Duodenal mucosa (tissue), 2 donors: ENCODE measurements at regions not wholly inside any gene's neighbourhood (a gene's known extent, or its start where the extent isn't known, plus 50 kb on each side); places are given as distances from the start of the nearest gene placed in this dataset.
A peak's percentile ranks its signal among the peaks of the same experiment; 100 is the strongest.

Source experiments
- H3K27ac ChIP-seq: one replicate; pipeline ENCODE4 v1.7.0; 2013; ENCODE audit warnings: low read depth, low read length
- H3K27me3 ChIP-seq, 2 donors: one replicate each; pipeline ENCODE4 v1.7.0; 2013; ENCODE audit warnings: low read length in 2 of 2, control low read depth in 1 of 2; ENCODE audit not compliant: insufficient read depth in 2 of 2, control insufficient read depth in 1 of 2
- H3K36me3 ChIP-seq, 2 donors: one replicate each; pipeline ENCODE4 v1.7.0; 2013; ENCODE audit warnings: low read length in 2 of 2, control low read depth in 1 of 2; ENCODE audit not compliant: insufficient read depth in 2 of 2, control insufficient read depth in 1 of 2
- H3K4me1 ChIP-seq, 2 donors: one replicate each; pipeline ENCODE4 v1.7.0; 2013; ENCODE audit warnings: low read length in 2 of 2, control low read depth in 1 of 2; ENCODE audit not compliant: insufficient read depth in 2 of 2, control insufficient read depth in 1 of 2
- H3K4me3 ChIP-seq, 2 donors: one replicate each; pipeline ENCODE4 v1.7.0; 2013; ENCODE audit warnings: low read length in 2 of 2, low read depth in 1 of 2
- H3K9ac ChIP-seq, 2 donors: one replicate each; pipeline ENCODE4 v1.7.0; 2013; ENCODE audit warnings: low read length in 2 of 2, low read depth in 1 of 2
- H3K9me3 ChIP-seq, 2 donors: one replicate each; pipeline ENCODE4 v1.7.0; 2013; ENCODE audit warnings: low read length in 2 of 2, control low read depth in 1 of 2; ENCODE audit not compliant: control insufficient read depth in 1 of 2

DNA sequence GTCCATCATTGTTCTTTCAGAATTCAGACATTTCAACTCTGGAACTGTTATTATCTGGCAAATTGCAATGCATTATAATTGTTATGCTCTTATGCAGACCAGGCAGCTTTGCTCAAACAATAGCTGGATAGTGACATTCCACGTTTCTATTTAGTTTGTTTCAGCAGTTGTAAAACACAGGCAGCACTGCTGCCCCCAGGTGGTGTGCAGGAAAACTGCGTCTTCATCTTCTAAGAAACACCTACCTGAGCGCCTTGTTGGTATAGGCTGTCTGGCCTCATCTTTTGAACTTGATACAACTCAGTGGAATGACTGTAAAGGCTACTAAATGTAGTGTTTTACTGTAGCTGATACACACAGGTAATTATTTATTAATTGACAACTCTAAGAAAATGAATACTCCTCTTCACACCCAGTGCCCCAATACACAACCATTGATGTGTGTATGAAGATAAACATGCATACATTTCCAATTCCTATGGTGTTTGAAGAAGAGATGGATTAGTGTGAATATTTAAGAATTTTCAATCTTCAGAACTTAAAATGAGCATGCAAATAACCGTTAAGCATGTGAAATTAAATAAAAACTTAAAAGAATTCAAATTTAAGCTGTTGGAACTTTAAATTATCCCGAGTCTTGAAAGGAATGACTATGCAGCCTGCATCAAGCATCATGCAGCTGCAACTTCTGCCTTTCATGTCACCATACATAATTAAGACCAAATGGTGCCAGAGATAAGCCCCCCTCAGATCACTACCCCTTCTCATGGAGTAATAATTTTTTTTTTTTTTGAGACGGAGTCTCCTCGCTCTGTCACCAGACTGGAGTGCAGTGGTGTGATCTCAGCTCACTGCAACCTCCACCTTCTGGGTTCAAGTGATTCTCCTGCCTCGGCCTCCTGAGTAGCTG, 85.6 kb downstream of the CD8B2 start:
- Histone ChIP-seq H3K36me3 (no peaks in the 10 kb centered on the region), H3K27me3 (no peaks in the 10 kb centered on the region), H3K27ac (no peak overlapping the region), H3K4me3 (no peak overlapping the region), H3K9me3 (no peaks in the 10 kb centered on the region), H3K4me1 (no peaks in the 10 kb centered on the region), H3K9ac (no peak overlapping the region)

DNA sequence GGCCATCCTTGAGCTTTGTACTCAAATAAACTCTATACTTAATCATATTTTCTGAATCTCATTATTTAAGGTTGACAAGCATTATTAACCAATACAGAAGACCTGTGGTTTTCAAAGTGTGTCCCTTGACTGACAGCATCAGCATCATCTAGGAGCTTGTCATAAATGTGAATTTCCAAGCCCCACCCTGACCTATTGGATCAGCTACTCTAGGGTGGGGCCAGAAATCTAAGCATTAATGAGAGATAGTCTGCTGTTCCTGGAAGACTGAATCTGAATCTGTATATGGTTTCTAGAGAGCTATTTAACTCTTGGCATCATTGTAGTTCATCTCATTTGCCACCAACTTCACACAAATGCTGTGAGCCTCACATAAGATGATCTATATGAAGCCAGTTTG, 86.6 kb downstream of the CD8B2 start:
- Histone ChIP-seq H3K4me1 (no peaks in the 10 kb centered on the region), H3K27me3 (no peaks in the 10 kb centered on the region), H3K27ac (no peak overlapping the region), H3K4me3 (no peak overlapping the region), H3K9me3 (no peaks in the 10 kb centered on the region), H3K9ac (no peak overlapping the region), H3K36me3 (no peaks in the 10 kb centered on the region)

DNA sequence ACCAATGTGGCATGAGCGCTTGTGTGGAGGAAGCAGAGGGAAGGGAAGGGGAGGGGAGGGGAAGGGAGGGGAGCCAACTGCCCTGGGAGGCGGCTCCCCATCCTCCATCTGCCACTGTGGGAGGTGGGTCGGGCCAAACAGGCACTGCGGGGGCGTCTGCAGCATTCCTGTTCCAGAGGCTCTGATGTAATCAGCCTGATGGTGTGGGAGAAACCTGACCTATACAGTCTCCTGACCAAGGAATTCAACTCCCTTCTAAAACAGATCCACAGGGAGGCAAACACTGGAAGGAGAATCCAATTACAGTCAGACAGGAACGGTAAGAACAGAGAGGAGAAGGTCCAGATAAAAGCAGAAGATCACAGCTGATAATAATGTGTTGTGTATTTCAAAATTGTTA, 88.8 kb downstream of the CD8B2 start:
- H3K27me3 ChIP-seq: peaks cover 3 to 16% of the 10 kb centered on the region in 2 donors
- no peaks in the 10 kb centered on the region for H3K9me3 ChIP-seq
- H3K9ac ChIP-seq: no peak overlapping the region
- no peak overlapping the region for H3K27ac ChIP-seq
- no peaks in the 10 kb centered on the region for H3K36me3 ChIP-seq
- no peaks in the 10 kb centered on the region for H3K4me1 ChIP-seq
- H3K4me3 ChIP-seq: no peak overlapping the region

DNA sequence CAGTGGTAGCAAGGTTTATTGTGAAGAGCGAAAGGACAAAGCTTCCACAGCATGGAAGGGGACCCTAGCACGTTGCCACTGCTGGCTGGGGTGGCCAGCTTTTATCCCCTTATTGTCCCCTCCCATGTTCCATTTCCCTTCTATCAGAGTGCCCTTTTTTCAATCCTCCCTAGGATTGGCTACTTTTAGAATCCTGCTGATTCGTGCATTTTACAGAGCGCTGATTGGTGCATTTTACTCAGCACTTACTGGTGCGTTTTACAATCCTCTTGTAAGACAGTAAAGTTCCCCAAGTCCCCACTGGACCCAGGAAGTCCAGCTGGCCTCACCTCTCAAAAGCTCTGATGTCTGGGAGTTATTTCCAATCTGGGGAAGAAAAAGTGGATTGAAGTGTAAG, 90.1 kb downstream of the CD8B2 start:
- H3K27me3 ChIP-seq: peaks cover 9 to 27% of the 10 kb centered on the region in 2 donors
- peaks cover 3 to 6% of the 10 kb centered on the region in 2 donors for H3K4me1 ChIP-seq
- H3K9ac ChIP-seq: no peak overlapping the region
- H3K9me3 ChIP-seq: no peaks in the 10 kb centered on the region
- no peak overlapping the region for H3K27ac ChIP-seq
- no peak overlapping the region for H3K4me3 ChIP-seq
- no peaks in the 10 kb centered on the region for H3K36me3 ChIP-seq

DNA sequence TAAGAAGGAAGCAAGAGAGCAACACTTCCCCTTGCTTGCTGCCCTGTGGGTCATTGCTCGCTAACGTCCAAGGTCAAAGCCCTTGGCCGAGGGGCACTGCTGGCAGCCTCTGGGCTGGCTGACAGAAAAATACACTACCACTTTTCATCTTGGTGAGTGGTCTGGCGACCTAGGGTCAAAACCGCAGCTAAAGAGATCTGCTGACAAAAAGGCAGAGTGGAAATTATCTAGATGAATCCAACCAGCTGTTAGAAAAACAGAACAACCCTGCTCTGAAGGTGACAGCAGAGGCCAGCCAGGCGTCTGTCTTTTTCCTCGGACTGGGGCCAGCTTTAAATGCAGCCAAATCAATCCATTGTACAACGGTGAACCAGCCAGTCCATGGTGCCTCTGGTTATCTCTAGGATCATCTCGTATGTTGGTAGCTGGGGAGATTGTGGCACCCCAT, 92.6 kb downstream of the CD8B2 start:
- Histone ChIP-seq H3K9ac (no peak overlapping the region), H3K27me3 (peaks cover 9 to 35% of the 10 kb centered on the region in 2 donors), H3K27ac (no peak overlapping the region), H3K9me3 (no peaks in the 10 kb centered on the region), H3K4me1 (peaks cover 6 to 11% of the 10 kb centered on the region in 2 donors), H3K36me3 (no peaks in the 10 kb centered on the region), H3K4me3 (no peak overlapping the region)

DNA sequence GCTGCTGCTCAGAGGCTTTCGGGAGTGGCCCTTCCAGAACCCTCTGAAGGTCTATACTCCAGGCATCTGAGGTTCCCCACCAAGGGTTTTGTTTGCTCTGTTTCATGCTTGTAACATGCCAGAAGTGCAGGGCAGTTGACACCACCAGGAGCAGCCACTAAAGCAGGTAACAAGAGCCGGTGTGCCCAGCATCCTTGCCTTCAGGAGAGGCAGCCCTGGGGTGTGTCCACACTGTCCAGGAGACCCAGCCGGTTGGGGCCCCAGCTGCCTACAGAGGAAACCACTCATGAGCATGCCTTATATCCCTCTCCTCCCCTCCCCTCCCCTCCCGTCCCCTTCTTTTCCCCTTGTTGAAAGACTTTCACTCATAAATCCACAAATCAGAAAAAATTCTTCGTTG, 93.1 kb downstream of the CD8B2 start:
- Histone ChIP-seq H3K27me3 (peaks cover 9 to 35% of the 10 kb centered on the region in 2 donors), H3K36me3 (no peaks in the 10 kb centered on the region), H3K9ac (no peak overlapping the region), H3K4me3 (no peak overlapping the region), H3K4me1 (peaks cover 6 to 11% of the 10 kb centered on the region in 2 donors), H3K27ac (no peak overlapping the region), H3K9me3 (no peaks in the 10 kb centered on the region)

DNA sequence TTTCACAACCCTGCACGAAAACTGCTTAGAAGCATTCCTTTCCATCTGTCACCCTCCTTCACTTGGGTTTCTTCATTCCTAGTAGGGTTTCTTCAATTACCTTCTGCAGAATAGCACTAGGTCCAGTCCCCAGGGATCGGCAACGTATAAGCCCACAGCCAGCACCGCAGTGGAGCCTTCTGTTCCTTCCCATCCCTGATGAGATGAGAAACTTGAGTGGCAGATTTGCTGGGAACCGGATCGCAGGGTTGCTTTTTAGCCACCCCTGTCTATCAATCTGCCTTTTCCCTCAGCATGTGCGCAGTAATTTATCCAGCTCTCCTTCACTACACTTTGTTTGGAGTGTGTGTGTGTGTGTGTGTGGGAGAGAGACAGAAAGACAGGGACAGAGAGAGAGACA, 94.2 kb downstream of the CD8B2 start:
- Histone ChIP-seq H3K9ac (no peak overlapping the region), H3K27ac (no peak overlapping the region), H3K27me3 (peaks cover 9 to 35% of the 10 kb centered on the region in 2 donors), H3K4me1 (peaks cover 6 to 11% of the 10 kb centered on the region in 2 donors), H3K4me3 (no peak overlapping the region), H3K36me3 (no peaks in the 10 kb centered on the region), H3K9me3 (no peaks in the 10 kb centered on the region)

DNA sequence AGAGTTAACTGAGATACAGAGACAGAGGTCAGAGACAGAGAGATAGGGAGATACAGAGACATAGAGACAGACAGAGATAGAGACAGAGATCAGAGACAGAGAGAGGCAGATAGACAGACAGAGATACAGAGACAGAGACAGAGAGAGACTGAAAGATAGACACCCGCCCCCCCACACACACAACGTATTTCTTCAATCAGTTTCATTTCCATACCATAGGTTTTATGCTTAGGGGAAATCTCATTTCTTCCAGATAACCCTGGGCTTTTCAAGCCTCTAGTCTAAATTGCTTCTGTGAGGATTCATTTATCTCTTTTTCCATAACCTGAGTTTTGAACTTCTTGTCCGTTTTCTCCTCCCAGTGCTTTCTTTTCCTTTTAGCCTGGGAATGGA, 94.6 kb downstream of the CD8B2 start:
- Histone ChIP-seq H3K9ac (peak overlapping the region in 1 of 2 donors; percentile 5), H3K9me3 (no peaks in the 10 kb centered on the region), H3K36me3 (no peaks in the 10 kb centered on the region), H3K27ac (no peak overlapping the region), H3K4me3 (peak overlapping the region; percentile 63 to 66), H3K27me3 (peaks cover 9 to 35% of the 10 kb centered on the region in 2 donors), H3K4me1 (peaks cover 6 to 11% of the 10 kb centered on the region in 2 donors)

DNA sequence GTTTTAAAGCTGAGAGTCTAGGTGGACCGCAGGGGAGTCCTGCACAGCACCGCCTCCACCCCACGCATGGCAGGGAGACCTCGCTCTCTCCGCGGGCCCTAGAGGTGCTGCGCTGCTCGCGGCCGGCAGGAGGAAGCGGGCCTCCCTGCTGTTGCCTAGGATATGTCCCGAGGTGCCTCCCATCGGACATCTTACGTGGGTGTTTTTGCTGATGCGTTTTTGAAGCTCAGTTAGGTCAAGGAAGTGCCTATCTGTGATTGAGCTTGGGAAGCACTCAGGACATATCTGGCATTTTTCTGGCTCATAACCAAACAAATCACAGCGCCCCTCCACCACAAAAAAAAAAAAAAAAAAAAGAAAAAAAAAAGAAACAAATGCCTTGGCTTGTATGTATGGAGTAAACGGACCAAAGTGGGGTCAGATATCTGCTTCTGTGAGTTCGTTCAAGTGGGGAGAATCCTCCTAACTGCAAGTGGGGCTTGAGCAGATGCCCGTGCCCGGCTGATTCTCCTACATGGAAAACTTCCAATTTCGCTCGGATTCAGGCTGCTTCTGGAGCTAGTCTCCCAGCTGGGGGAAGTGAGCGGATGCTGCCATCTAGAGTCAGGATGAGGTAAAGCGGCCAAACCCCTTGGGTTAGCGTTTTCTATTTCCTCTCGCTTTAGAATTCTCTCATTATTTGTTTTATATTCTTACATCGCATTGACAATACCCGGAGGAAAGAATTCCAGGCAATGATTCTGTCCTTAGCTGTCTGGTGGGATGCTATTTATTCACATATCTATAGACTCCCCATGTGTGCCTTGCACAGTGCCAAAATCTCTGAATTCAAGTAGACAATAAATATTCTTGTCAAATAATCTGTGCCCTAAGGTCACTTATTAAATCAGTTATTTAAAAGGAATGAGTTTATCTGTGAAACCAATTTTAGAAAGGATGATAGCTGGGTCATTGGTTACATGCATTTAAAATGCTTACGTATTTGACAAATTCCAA, 95.3 kb downstream of the CD8B2 start:
- Histone ChIP-seq H3K27ac (no peak overlapping the region), H3K9me3 (no peaks in the 10 kb centered on the region), H3K4me1 (peaks cover 6 to 11% of the 10 kb centered on the region in 2 donors), H3K4me3 (peak overlapping the region; percentile 63 to 66), H3K27me3 (peaks cover 9 to 35% of the 10 kb centered on the region in 2 donors), H3K9ac (peak overlapping the region in 1 of 2 donors; percentile 5), H3K36me3 (no peaks in the 10 kb centered on the region)
